ENCODE measurements at regions not wholly inside any gene's neighbourhood (a gene's known extent, or its start where the extent isn't known, plus 50 kb on each side); places are given as distances from the start of the nearest gene placed in this dataset.

DNA sequence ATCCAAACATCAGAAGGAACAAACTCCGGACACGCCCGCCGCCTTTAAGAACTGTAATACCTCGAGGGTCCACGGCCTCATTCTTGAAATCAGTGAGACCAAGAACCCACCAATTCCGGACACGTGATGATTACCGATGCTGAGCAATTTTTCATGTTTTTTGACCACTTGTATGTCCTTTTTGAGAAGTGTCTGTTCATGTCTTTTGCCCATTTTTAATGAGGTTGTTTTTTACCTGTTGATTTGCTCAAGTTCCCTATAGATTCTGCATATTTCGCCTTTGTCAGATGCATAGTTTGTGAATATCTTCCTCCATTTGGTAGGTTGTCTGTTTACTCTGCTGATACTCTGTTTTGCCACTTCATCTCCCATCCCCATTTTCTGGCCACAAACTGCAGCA is 150.4 kb downstream of the IRS1 start:
- H3K4me3 ChIP-seq, result no peak overlapping the region
- no peak for TF ChIP-seq CTCF (IDR thresholded peaks at IDR 0.05)
- H3K27me3 ChIP-seq, result no peaks in the 10 kb centered on the region
- intact Hi-C loops (cut with DNase I), result no loop called here
- H3K36me3 ChIP-seq, result no peaks in the 10 kb centered on the region
- H3K9me3 ChIP-seq, result no peaks in the 10 kb centered on the region
- H3K9ac ChIP-seq (ENCODE audit: low read depth in 2 of 2, low read length in 2 of 2), result peak overlapping the region in 1 of 2 donors; percentile 43
- no peak for DNase-seq
- H3K4me1 ChIP-seq, result peaks cover 8% of the 10 kb centered on the region
- peak overlapping the region; percentile 83 for H3K27ac ChIP-seq

- Histone ChIP-seq H3K36me3 (no peaks in the 10 kb centered on the region), H3K9ac (ENCODE audit: low read depth in 2 of 2, low read length in 2 of 2) (no peak overlapping the region), H3K27ac (no peak overlapping the region), H3K27me3 (no peaks in the 10 kb centered on the region), H3K4me3 (no peak overlapping the region), H3K4me1 (peaks cover 8% of the 10 kb centered on the region), H3K9me3 (no peaks in the 10 kb centered on the region)
- no peak for DNase-seq
- TF ChIP-seq CTCF (IDR thresholded peaks at IDR 0.05), result no peak
- intact Hi-C loops (cut with DNase I), result no loop called here
Measured at GRCh38 chr2:226647621-226648518, 151.8 kb downstream of the IRS1 start.

DNA sequence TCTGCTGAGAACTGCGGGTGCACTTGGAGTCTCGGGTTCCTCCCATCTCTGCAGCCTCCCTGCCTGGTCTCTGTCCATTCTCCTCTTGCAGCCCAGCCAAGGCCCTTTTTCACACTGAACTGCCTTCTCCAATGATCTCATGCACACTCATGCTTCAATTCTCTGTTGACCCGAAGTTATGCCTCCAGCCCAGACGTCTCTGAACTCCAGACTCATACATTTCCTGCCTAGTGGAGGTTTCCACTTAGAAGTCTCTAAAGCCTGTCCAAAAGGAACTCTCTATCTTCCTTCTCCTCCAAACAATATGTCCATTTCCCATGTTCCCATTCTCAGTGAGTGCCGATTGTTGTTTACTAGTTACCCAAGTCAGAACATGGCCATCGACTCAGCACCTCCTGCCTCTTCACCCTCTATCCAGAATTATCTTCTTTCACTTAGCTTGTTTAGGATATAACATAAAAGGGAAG is 155.2 kb downstream of the IRS1 start:
- no peak overlapping the region for H3K27ac ChIP-seq
- no peaks in the 10 kb centered on the region for H3K4me1 ChIP-seq
- DNase-seq, result no peak

DNA sequence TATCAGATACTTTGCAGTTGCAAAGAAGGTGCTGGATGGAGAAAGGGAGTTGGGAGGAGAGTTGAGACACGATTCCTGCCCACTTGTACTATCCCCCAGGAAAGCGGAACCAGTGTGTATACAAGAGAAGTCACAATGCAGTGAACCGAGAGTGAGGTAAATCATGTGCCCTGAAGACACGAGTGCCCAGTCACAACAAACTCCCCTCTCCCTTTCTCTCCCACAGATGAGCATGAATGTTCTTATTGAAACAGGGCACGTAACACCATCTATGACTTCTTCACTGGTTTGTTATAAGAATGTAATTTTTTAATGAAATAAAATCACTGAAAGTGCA is 155.7 kb downstream of the IRS1 start:
- no peaks in the 10 kb centered on the region for H3K27me3 ChIP-seq
- no peak overlapping the region for H3K9ac ChIP-seq (ENCODE audit: low read depth in 2 of 2, low read length in 2 of 2)
- no peak for DNase-seq
- no peaks in the 10 kb centered on the region for H3K4me1 ChIP-seq
- no peak for TF ChIP-seq CTCF (IDR thresholded peaks at IDR 0.05)
- H3K27ac ChIP-seq, result no peak overlapping the region
- no peak overlapping the region for H3K4me3 ChIP-seq
- H3K36me3 ChIP-seq, result no peaks in the 10 kb centered on the region
- intact Hi-C loops (cut with DNase I), result no loop called here
- no peaks in the 10 kb centered on the region for H3K9me3 ChIP-seq

More for the DNA sequence above, 155.2 kb downstream of the IRS1 start:
- Histone ChIP-seq H3K9ac (ENCODE audit: low read depth in 2 of 2, low read length in 2 of 2) (no peak overlapping the region), H3K36me3 (no peaks in the 10 kb centered on the region), H3K27me3 (no peaks in the 10 kb centered on the region), H3K4me3 (no peak overlapping the region), H3K9me3 (no peaks in the 10 kb centered on the region)
- intact Hi-C loops (cut with DNase I), result no loop called here
- TF ChIP-seq CTCF (IDR thresholded peaks at IDR 0.05), result no peak

- DNase-seq, result no peak
- intact Hi-C loops (cut with DNase I), result no loop called here
- no peaks in the 10 kb centered on the region for H3K36me3 ChIP-seq
Measured at GRCh38 chr2:226643030-226643945, 156.3 kb downstream of the IRS1 start.

More at GRCh38 chr2:226643030-226643945, 156.3 kb downstream of the IRS1 start:
- no peaks in the 10 kb centered on the region for H3K9me3 ChIP-seq
- no peaks in the 10 kb centered on the region for H3K4me1 ChIP-seq
- no peak overlapping the region for H3K9ac ChIP-seq (ENCODE audit: low read depth in 2 of 2, low read length in 2 of 2)
- H3K4me3 ChIP-seq, result no peak overlapping the region
- H3K27me3 ChIP-seq, result no peaks in the 10 kb centered on the region
- H3K27ac ChIP-seq, result no peak overlapping the region
- no peak for TF ChIP-seq CTCF (IDR thresholded peaks at IDR 0.05)
